Ishikawa (cell line): ENCODE measurements at regions not wholly inside any gene's neighbourhood (a gene's known extent, or its start where the extent isn't known, plus 50 kb on each side); places are given as distances from the start of the nearest gene placed in this dataset.

ENCODE experiments used
- CEBPB ChIP-seq: IDR thresholded peaks from 2 replicates; pipeline ENCODE4 v1.6.1; 2012
- CREB1 ChIP-seq: IDR thresholded peaks from 2 replicates; pipeline ENCODE4 v1.6.1; 2012; ENCODE audit warnings: low read depth
- EGR1 ChIP-seq: IDR thresholded peaks from 2 replicates; pipeline ENCODE4 v1.6.1; 2012
- EP300 ChIP-seq: IDR thresholded peaks from 2 replicates; pipeline ENCODE4 v1.6.1; 2012; ENCODE audit warnings: borderline replicate concordance
- FOXM1 ChIP-seq: IDR thresholded peaks from 2 replicates; pipeline ENCODE4 v1.6.1; 2012; ENCODE audit warnings: low read depth, borderline replicate concordance
- MAX ChIP-seq: IDR thresholded peaks from 2 replicates; pipeline ENCODE4 v1.6.1; 2012
- NFIC ChIP-seq: IDR thresholded peaks from 2 replicates; pipeline ENCODE4 v1.6.1; 2012
- RAD21 ChIP-seq: IDR thresholded peaks from 2 replicates; pipeline ENCODE4 v1.6.1; 2012; ENCODE audit warnings: low read depth
- TAF1 ChIP-seq: IDR thresholded peaks from 2 replicates; pipeline ENCODE4 v1.6.1; 2012; ENCODE audit warnings: low read depth, mild to moderate bottlenecking
- TCF12 ChIP-seq: IDR thresholded peaks from 2 replicates; pipeline ENCODE4 v1.6.1; 2012; ENCODE audit warnings: low read depth
- TEAD4 ChIP-seq: IDR thresholded peaks from 2 replicates; pipeline ENCODE4 v1.6.1; 2012
- USF1 ChIP-seq: IDR thresholded peaks from 2 replicates; pipeline ENCODE4 v1.6.1; 2012
- YY1 ChIP-seq: IDR thresholded peaks from 2 replicates; pipeline ENCODE4 v1.6.1; 2012; ENCODE audit warnings: low read depth
- ZBTB7A ChIP-seq: IDR thresholded peaks from 2 replicates; pipeline ENCODE4 v1.6.1; 2012; ENCODE audit warnings: low read depth
- TF ChIP-seq, protein P1 (sequence below): IDR thresholded peaks from 2 replicates; pipeline ENCODE4 v1.6.1; 2012; ENCODE audit warnings: low read depth, mild to moderate bottlenecking

- TF ChIP-seq NFIC: no peak
- TF ChIP-seq, protein P1, sequence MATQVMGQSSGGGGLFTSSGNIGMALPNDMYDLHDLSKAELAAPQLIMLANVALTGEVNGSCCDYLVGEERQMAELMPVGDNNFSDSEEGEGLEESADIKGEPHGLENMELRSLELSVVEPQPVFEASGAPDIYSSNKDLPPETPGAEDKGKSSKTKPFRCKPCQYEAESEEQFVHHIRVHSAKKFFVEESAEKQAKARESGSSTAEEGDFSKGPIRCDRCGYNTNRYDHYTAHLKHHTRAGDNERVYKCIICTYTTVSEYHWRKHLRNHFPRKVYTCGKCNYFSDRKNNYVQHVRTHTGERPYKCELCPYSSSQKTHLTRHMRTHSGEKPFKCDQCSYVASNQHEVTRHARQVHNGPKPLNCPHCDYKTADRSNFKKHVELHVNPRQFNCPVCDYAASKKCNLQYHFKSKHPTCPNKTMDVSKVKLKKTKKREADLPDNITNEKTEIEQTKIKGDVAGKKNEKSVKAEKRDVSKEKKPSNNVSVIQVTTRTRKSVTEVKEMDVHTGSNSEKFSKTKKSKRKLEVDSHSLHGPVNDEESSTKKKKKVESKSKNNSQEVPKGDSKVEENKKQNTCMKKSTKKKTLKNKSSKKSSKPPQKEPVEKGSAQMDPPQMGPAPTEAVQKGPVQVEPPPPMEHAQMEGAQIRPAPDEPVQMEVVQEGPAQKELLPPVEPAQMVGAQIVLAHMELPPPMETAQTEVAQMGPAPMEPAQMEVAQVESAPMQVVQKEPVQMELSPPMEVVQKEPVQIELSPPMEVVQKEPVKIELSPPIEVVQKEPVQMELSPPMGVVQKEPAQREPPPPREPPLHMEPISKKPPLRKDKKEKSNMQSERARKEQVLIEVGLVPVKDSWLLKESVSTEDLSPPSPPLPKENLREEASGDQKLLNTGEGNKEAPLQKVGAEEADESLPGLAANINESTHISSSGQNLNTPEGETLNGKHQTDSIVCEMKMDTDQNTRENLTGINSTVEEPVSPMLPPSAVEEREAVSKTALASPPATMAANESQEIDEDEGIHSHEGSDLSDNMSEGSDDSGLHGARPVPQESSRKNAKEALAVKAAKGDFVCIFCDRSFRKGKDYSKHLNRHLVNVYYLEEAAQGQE: no peak
- no peak for TF ChIP-seq ZBTB7A
Observed at GRCh38 chr14:85764822-85765221, 234.9 kb downstream of the FLRT2 start.

DNA sequence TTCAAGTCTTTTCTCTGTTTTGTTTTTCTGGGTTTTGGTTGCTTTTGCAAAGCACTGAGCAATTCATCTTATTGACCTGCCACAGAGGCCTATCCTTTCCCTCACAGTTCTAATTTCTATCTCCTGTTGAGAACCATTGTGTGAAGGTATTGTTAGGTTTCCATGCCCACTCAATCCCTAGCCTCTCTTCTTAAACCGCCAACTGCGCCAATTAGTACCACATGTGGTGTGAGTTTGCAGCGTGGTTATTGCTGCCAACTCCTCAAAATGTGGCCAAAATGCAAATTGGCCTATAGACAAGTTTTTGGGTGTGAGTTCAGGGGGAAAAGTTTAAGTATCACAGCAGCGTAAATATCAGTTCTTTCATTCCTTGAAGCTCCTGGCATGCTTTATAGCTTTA, 232.6 kb downstream of the FLRT2 start:
- TF ChIP-seq TAF1 (no peak), YY1 (no peak), EGR1 (no peak), CEBPB (no peak), ZBTB7A (no peak), RAD21 (no peak), FOXM1 (no peak), TEAD4 (no peak), USF1 (no peak), NFIC (no peak), MAX (no peak), EP300 (no peak), CREB1 (no peak), TCF12 (no peak)
- TF ChIP-seq, protein P1: no peak

- no peak for TF ChIP-seq MAX
- TF ChIP-seq TEAD4: no peak
- TF ChIP-seq ZBTB7A: no peak
- no peak for TF ChIP-seq TAF1
- TF ChIP-seq USF1: no peak
- TF ChIP-seq EGR1: no peak
- TF ChIP-seq TCF12: no peak
- no peak for TF ChIP-seq EP300
- TF ChIP-seq, protein P1: no peak
- TF ChIP-seq CEBPB: no peak
- no peak for TF ChIP-seq FOXM1
Observed at GRCh38 chr14:85752175-85752574, 222.2 kb downstream of the FLRT2 start.

- no peak for TF ChIP-seq EGR1
- TF ChIP-seq TCF12: no peak
- TF ChIP-seq MAX: no peak
- TF ChIP-seq ZBTB7A: no peak
- no peak for TF ChIP-seq TAF1
- TF ChIP-seq, protein P1: no peak
- TF ChIP-seq EP300: no peak
- no peak for TF ChIP-seq USF1
- no peak for TF ChIP-seq RAD21
- TF ChIP-seq YY1: no peak
Observed at GRCh38 chr14:85744573-85744972, 214.6 kb downstream of the FLRT2 start.
